ENCODE measurements at regions not wholly inside any gene's neighbourhood (a gene's known extent, or its start where the extent isn't known, plus 50 kb on each side); places are given as distances from the start of the nearest gene placed in this dataset.

DNA sequence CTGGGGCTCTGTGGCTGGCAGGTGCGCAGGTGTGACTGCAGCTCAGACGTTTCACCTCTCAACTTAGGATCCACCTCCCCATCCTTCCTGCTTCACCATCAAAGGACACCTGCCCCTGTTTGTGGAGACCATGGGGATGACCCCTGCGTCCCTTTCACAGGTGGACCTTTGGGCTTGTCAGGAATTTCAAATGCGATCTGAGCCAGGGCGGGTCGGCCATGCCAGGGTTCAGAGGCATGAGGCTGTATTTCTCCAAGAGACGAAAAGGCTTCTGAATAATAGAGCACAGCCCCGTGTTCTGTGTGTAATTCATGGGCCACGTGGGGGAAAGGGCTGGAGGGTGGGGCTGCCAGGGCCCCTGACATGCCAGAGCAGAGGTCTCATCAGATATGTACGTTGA, 668.0 kb downstream of the BRD1 start:
- H3K4me1 ChIP-seq (ENCODE audit: control insufficient read depth in 5 of 5, insufficient read depth in 5 of 5, low read length in 5 of 5): no peaks in the 10 kb centered on the region
- H3K9me3 ChIP-seq (ENCODE audit: control insufficient read depth in 5 of 5, low read length in 5 of 5): no peaks in the 10 kb centered on the region
- no peaks in the 10 kb centered on the region for H3K36me3 ChIP-seq (ENCODE audit: control insufficient read depth in 5 of 5, insufficient read depth in 5 of 5, low read length in 5 of 5)
- H3K4me3 ChIP-seq (ENCODE audit: low read depth in 1 of 5, low read length in 5 of 5): no peak overlapping the region
- H3K27me3 ChIP-seq (ENCODE audit: control insufficient read depth in 5 of 5, insufficient read depth in 4 of 5, low read length in 5 of 5): peaks cover 16 to 46% (median 37%) of the 10 kb centered on the region in 5 donors
- no peak overlapping the region for H3K27ac ChIP-seq (ENCODE audit: low read depth, low read length)
- H3K9ac ChIP-seq (ENCODE audit: low read length in 5 of 5): no peak overlapping the region

DNA sequence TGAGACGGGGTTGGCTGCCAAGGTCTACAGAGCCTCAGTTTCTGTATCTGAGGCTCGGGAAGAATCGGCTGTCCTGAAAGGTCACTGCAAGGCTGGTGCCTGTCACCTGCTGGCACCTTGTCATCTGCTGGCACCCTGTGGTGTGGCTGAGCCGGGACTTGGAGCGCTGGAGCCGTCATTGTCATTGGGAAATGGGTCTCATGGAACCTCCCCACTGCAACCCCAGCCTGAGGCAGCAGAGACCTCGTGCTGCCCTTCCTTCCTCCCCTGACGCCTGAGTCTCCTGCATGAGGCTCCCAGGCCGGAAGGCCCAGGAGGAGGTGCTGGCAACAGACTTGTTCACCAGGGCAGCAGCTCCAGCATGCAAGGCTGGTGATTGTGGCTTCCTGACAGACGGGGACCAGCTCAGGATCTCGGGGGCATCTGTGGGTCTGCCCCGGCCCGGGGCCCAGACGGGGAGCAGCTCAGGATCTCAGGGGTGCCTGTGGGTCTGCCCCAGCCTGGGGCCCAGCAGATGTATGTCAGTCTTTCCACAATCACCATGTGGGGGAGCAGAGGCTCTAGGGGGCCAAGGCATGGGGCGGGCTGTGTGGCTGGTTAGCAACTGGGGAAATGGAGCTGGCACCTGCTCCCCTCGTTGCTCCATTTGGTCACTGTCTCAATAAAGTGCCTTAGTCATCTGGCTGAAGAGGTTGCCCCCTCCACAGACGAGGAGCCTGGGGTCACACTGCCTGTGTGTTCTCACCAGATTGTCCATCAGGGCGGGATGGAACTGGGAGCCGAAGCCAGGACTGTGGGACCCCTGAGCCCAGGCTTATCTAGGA, 668.7 kb downstream of the BRD1 start:
- no peak overlapping the region for H3K27ac ChIP-seq (ENCODE audit: low read depth, low read length)
- H3K27me3 ChIP-seq (ENCODE audit: control insufficient read depth in 5 of 5, insufficient read depth in 4 of 5, low read length in 5 of 5): peaks cover 16 to 46% (median 37%) of the 10 kb centered on the region in 5 donors
- no peak overlapping the region for H3K9ac ChIP-seq (ENCODE audit: low read length in 5 of 5)
- no peaks in the 10 kb centered on the region for H3K4me1 ChIP-seq (ENCODE audit: control insufficient read depth in 5 of 5, insufficient read depth in 5 of 5, low read length in 5 of 5)
- no peak overlapping the region for H3K4me3 ChIP-seq (ENCODE audit: low read depth in 1 of 5, low read length in 5 of 5)
- no peaks in the 10 kb centered on the region for H3K9me3 ChIP-seq (ENCODE audit: control insufficient read depth in 5 of 5, low read length in 5 of 5)
- no peaks in the 10 kb centered on the region for H3K36me3 ChIP-seq (ENCODE audit: control insufficient read depth in 5 of 5, insufficient read depth in 5 of 5, low read length in 5 of 5)

- peaks cover 21 to 50% (median 40%) of the 10 kb centered on the region in 5 donors for H3K27me3 ChIP-seq (ENCODE audit: control insufficient read depth in 5 of 5, insufficient read depth in 4 of 5, low read length in 5 of 5)
- H3K36me3 ChIP-seq (ENCODE audit: control insufficient read depth in 5 of 5, insufficient read depth in 5 of 5, low read length in 5 of 5): no peaks in the 10 kb centered on the region
- H3K4me3 ChIP-seq (ENCODE audit: low read depth in 1 of 5, low read length in 5 of 5): no peak overlapping the region
- no peak overlapping the region for H3K9ac ChIP-seq (ENCODE audit: low read length in 5 of 5)
- H3K27ac ChIP-seq (ENCODE audit: low read depth, low read length): no peak overlapping the region
- H3K9me3 ChIP-seq (ENCODE audit: control insufficient read depth in 5 of 5, low read length in 5 of 5): no peaks in the 10 kb centered on the region
- no peaks in the 10 kb centered on the region for H3K4me1 ChIP-seq (ENCODE audit: control insufficient read depth in 5 of 5, insufficient read depth in 5 of 5, low read length in 5 of 5)
Observed at GRCh38 chr22:49157529-49158339, 669.9 kb downstream of the BRD1 start.

GRCh38 chr22:49156662-49157285, 670.9 kb downstream of the BRD1 start:
- H3K9ac ChIP-seq (ENCODE audit: low read length in 5 of 5): no peak overlapping the region
- H3K4me3 ChIP-seq (ENCODE audit: low read depth in 1 of 5, low read length in 5 of 5): no peak overlapping the region
- H3K36me3 ChIP-seq (ENCODE audit: control insufficient read depth in 5 of 5, insufficient read depth in 5 of 5, low read length in 5 of 5): no peaks in the 10 kb centered on the region
- H3K4me1 ChIP-seq (ENCODE audit: control insufficient read depth in 5 of 5, insufficient read depth in 5 of 5, low read length in 5 of 5): no peaks in the 10 kb centered on the region
- no peak overlapping the region for H3K27ac ChIP-seq (ENCODE audit: low read depth, low read length)
- no peaks in the 10 kb centered on the region for H3K9me3 ChIP-seq (ENCODE audit: control insufficient read depth in 5 of 5, low read length in 5 of 5)
- peaks cover 21 to 56% (median 47%) of the 10 kb centered on the region in 5 donors for H3K27me3 ChIP-seq (ENCODE audit: control insufficient read depth in 5 of 5, insufficient read depth in 4 of 5, low read length in 5 of 5)

DNA sequence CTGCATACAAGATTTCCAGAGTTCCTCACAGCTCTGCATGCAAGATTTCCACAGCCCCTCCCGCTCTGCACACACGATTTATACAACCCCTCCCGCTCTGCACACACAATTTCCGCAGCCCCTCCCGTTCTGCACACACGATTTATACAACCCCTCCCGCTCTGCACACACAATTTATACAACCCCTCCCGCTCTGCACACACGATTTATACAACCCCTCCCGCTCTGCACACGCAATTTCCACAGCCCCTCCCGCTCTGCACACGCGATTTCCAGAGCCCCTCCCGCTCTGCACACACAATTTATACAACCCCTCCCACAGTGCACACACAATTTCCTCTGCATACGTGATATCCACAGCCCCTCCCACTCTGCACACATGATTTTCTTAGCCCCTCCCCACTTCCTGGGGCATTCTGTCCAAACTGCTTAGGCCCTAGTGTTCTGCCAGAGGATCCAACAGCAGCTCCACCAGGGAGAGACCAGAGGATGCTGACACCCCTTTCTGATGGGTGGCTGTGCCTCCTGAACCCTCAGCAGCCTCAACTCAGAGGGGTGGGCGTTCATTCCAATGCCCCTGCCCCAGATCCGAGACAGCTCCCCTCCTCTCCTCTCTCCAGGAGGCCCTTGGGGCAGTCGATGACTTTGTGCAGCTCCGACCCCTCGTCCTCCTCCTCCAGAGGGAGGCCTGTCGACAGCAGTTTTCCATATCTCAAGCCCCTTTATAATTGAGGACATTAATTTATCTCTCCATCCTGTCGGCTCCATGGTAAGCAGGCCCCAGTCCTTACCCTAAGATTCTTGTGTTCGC, 671.7 kb downstream of the BRD1 start:
- Histone ChIP-seq H3K27me3 (ENCODE audit: control insufficient read depth in 5 of 5, insufficient read depth in 4 of 5, low read length in 5 of 5) (peaks cover 14 to 56% (median 49%) of the 10 kb centered on the region in 5 donors), H3K4me3 (ENCODE audit: low read depth in 1 of 5, low read length in 5 of 5) (no peak overlapping the region), H3K4me1 (ENCODE audit: control insufficient read depth in 5 of 5, insufficient read depth in 5 of 5, low read length in 5 of 5) (no peaks in the 10 kb centered on the region)

GRCh38 chr22:49155039-49155769, 672.5 kb downstream of the BRD1 start:
- Histone ChIP-seq H3K36me3 (ENCODE audit: control insufficient read depth in 5 of 5, insufficient read depth in 5 of 5, low read length in 5 of 5) (no peaks in the 10 kb centered on the region), H3K4me3 (ENCODE audit: low read depth in 1 of 5, low read length in 5 of 5) (no peak overlapping the region), H3K27ac (ENCODE audit: low read depth, low read length) (no peak overlapping the region), H3K9ac (ENCODE audit: low read length in 5 of 5) (no peak overlapping the region), H3K9me3 (ENCODE audit: control insufficient read depth in 5 of 5, low read length in 5 of 5) (no peaks in the 10 kb centered on the region), H3K4me1 (ENCODE audit: control insufficient read depth in 5 of 5, insufficient read depth in 5 of 5, low read length in 5 of 5) (no peaks in the 10 kb centered on the region), H3K27me3 (ENCODE audit: control insufficient read depth in 5 of 5, insufficient read depth in 4 of 5, low read length in 5 of 5) (peaks cover 12 to 63% (median 53%) of the 10 kb centered on the region in 5 donors)

More for the DNA sequence above, 671.7 kb downstream of the BRD1 start:
- Histone ChIP-seq H3K9me3 (ENCODE audit: control insufficient read depth in 5 of 5, low read length in 5 of 5) (no peaks in the 10 kb centered on the region), H3K27ac (ENCODE audit: low read depth, low read length) (no peak overlapping the region), H3K36me3 (ENCODE audit: control insufficient read depth in 5 of 5, insufficient read depth in 5 of 5, low read length in 5 of 5) (no peaks in the 10 kb centered on the region), H3K9ac (ENCODE audit: low read length in 5 of 5) (no peak overlapping the region)

- no peaks in the 10 kb centered on the region for H3K4me1 ChIP-seq (ENCODE audit: control insufficient read depth in 5 of 5, insufficient read depth in 5 of 5, low read length in 5 of 5)
- H3K9me3 ChIP-seq (ENCODE audit: control insufficient read depth in 5 of 5, low read length in 5 of 5): no peaks in the 10 kb centered on the region
- H3K36me3 ChIP-seq (ENCODE audit: control insufficient read depth in 5 of 5, insufficient read depth in 5 of 5, low read length in 5 of 5): no peaks in the 10 kb centered on the region
- no peak overlapping the region for H3K4me3 ChIP-seq (ENCODE audit: low read depth in 1 of 5, low read length in 5 of 5)
- H3K27ac ChIP-seq (ENCODE audit: low read depth, low read length): no peak overlapping the region
- H3K9ac ChIP-seq (ENCODE audit: low read length in 5 of 5): no peak overlapping the region
- H3K27me3 ChIP-seq (ENCODE audit: control insufficient read depth in 5 of 5, insufficient read depth in 4 of 5, low read length in 5 of 5): peaks cover 14 to 63% (median 50%) of the 10 kb centered on the region in 5 donors
Observed at GRCh38 chr22:49154433-49154832, 673.2 kb downstream of the BRD1 start.

DNA sequence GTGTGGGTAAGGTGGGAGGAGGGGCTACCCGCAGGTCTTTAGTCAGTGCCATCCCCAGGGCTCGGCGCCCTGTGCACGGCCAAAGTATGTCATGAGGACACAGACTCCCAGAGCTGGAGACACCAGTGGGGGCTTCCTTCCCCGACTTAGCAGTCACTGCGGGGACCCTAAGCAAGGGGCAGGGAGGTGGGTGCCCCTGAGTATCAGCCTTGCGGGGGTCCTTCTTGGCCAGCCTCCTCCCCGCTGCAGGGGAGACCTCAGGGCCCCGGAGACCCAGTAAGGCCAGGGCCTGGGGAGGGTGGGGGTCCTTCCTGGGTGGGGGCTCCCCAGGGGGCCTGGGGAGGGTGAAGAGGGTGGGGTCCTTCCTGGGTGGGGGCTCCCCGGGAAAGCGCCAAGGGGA, 673.8 kb downstream of the BRD1 start:
- Histone ChIP-seq H3K27ac (ENCODE audit: low read depth, low read length) (no peak overlapping the region), H3K4me1 (ENCODE audit: control insufficient read depth in 5 of 5, insufficient read depth in 5 of 5, low read length in 5 of 5) (no peaks in the 10 kb centered on the region), H3K9me3 (ENCODE audit: control insufficient read depth in 5 of 5, low read length in 5 of 5) (no peaks in the 10 kb centered on the region), H3K36me3 (ENCODE audit: control insufficient read depth in 5 of 5, insufficient read depth in 5 of 5, low read length in 5 of 5) (no peaks in the 10 kb centered on the region), H3K4me3 (ENCODE audit: low read depth in 1 of 5, low read length in 5 of 5) (no peak overlapping the region), H3K9ac (ENCODE audit: low read length in 5 of 5) (no peak overlapping the region), H3K27me3 (ENCODE audit: control insufficient read depth in 5 of 5, insufficient read depth in 4 of 5, low read length in 5 of 5) (peaks cover 9 to 60% (median 48%) of the 10 kb centered on the region in 5 donors)
